GM23248 (cell line): ENCODE measurements at regions not wholly inside any gene's neighbourhood (a gene's known extent, or its start where the extent isn't known, plus 50 kb on each side); places are given as distances from the start of the nearest gene placed in this dataset.
A peak's percentile ranks its signal among the peaks of the same experiment; 100 is the strongest.
"Not testable (repeated sequence)": the region's sequence is repeated elsewhere in the genome, so short reads cannot be mapped to it uniquely, and the experiment has no call there.

Source experiments
- DNase-seq: peaks from one replicate; pipeline ENCODE4 v3.0.0-alpha.2; 2015
- H2AFZ ChIP-seq: fragments of 200-600 bp; sonication (generic); 2 replicates; pipeline ENCODE4 v1.6.1; 2016; ENCODE audit warnings: antibody characterized with exemption
- H3F3A ChIP-seq: fragments of 200-600 bp; sonication (generic); 2 replicates; pipeline ENCODE4 v1.6.1; 2016; ENCODE audit warnings: mild to moderate bottlenecking, antibody characterized with exemption, mixed run types; ENCODE audit not compliant: insufficient read depth
- H3K27ac ChIP-seq: fragments of 200-600 bp; sonication (generic); 2 replicates; pipeline ENCODE4 v1.5.1; 2016; ENCODE audit warnings: mild to moderate bottlenecking
- H3K27me3 ChIP-seq: fragments of 200-600 bp; sonication (generic); replicated peaks from 2 replicates; pipeline ENCODE4 v1.6.1; 2016; ENCODE audit warnings: mild to moderate bottlenecking; ENCODE audit not compliant: insufficient read depth
- H3K36me3 ChIP-seq: fragments of 200-600 bp; sonication (generic); 2 replicates; pipeline ENCODE4 v1.6.1; 2016; ENCODE audit warnings: low read depth, mild to moderate bottlenecking
- H3K4me1 ChIP-seq: fragments of 200-600 bp; sonication (generic); 2 replicates; pipeline ENCODE4 v1.6.1; 2016; ENCODE audit warnings: mild to moderate bottlenecking; ENCODE audit not compliant: insufficient read depth
- H3K4me2 ChIP-seq: fragments of 200-600 bp; sonication (generic); one replicate; pipeline ENCODE4 v1.6.1; 2016; ENCODE audit warnings: mild to moderate bottlenecking; ENCODE audit not compliant: unreplicated experiment
- H3K4me3 ChIP-seq: fragments of 200-600 bp; sonication (generic); 2 replicates; pipeline ENCODE4 v1.5.1; 2016; ENCODE audit warnings: mild to moderate bottlenecking
- H3K79me2 ChIP-seq: fragments of 200-600 bp; sonication (generic); 2 replicates; pipeline ENCODE4 v1.6.1; 2016; ENCODE audit warnings: mild to moderate bottlenecking; ENCODE audit not compliant: insufficient read depth
- H3K9ac ChIP-seq: fragments of 200-600 bp; sonication (generic); 2 replicates; pipeline ENCODE4 v1.6.1; 2016; ENCODE audit warnings: mild to moderate bottlenecking
- H3K9me2 ChIP-seq: fragments of 200-600 bp; sonication (generic); 2 replicates; pipeline ENCODE4 v1.6.1; 2016; ENCODE audit warnings: mixed run types, mild to moderate bottlenecking, moderate library complexity; ENCODE audit not compliant: insufficient read depth
- H3K9me3 ChIP-seq: fragments of 200-600 bp; sonication (generic); one replicate; pipeline ENCODE4 v1.6.1; 2017; ENCODE audit warnings: low read depth
- H4K20me1 ChIP-seq: fragments of 200-600 bp; sonication (generic); 2 replicates; pipeline ENCODE4 v1.6.0; 2016; ENCODE audit not compliant: insufficient read depth
- EZH2 ChIP-seq: fragments of 200-600 bp; sonication (generic); IDR thresholded peaks from 2 replicates; pipeline ENCODE4 v1.6.1; 2018; ENCODE audit warnings: antibody characterized with exemption, mild to moderate bottlenecking; ENCODE audit not compliant: insufficient read depth, poor library complexity, severe bottlenecking
- EZH2phosphoT487 ChIP-seq: fragments of 200-600 bp; sonication (generic); IDR thresholded peaks from 2 replicates; pipeline ENCODE4 v1.6.1; 2018; ENCODE audit warnings: antibody characterized with exemption, moderate library complexity, mild to moderate bottlenecking, low read depth; ENCODE audit not compliant: insufficient read depth
- WGBS, 2 experiments: methylation state at CpG; one replicate each; pipeline ENCODE4 v1.1.6; 2015 to 2017; ENCODE audit warnings: low lambda C conversion rate in 2 of 2, low coverage in 1 of 2; ENCODE audit errors: missing lambda C conversion rate in 2 of 2; 5-methylcytosine and 5-hydroxymethylcytosine counted together
- in situ Hi-C: fragments of 300-500 bp; cut with MboI; formaldehyde crosslinking; loops from 2 replicates; pipeline ENCODE4 v1.15.0; 2020

GRCh38 chr6:25157842-25158241 is 121.3 kb upstream of the CARMIL1 start:
- H3K4me3 ChIP-seq: no peak overlapping the region
- no peaks in the 10 kb centered on the region for H4K20me1 ChIP-seq
- H3K79me2 ChIP-seq: no peaks in the 10 kb centered on the region
- H3F3A ChIP-seq: no peaks in the 10 kb centered on the region
- WGBS, 2 experiments: 79 to 82% methylated on average over 5 of the region's 5 CpGs
- H3K4me1 ChIP-seq: peaks cover 5% of the 10 kb centered on the region; the same call in 1 of the 2 replicates
- H3K4me2 ChIP-seq: no peak overlapping the region
- H3K9ac ChIP-seq: no peak overlapping the region
- no peaks in the 10 kb centered on the region for H3K36me3 ChIP-seq
- H3K27ac ChIP-seq: no peak overlapping the region
- no peaks in the 10 kb centered on the region for H3K9me2 ChIP-seq
- no peak for DNase-seq
- TF ChIP-seq EZH2phosphoT487 (no peak), EZH2 (no peak)
- H2AFZ ChIP-seq: no peak overlapping the region
- no peaks in the 10 kb centered on the region for H3K27me3 ChIP-seq
- no peaks in the 10 kb centered on the region for H3K9me3 ChIP-seq
- in situ Hi-C loops: no loop called here

- H3K36me3 ChIP-seq, in situ Hi-C loops, H3F3A ChIP-seq, H4K20me1 ChIP-seq, DNase-seq, H2AFZ ChIP-seq, H3K9me3 ChIP-seq, H3K4me2 ChIP-seq, H3K27ac ChIP-seq, H3K9ac ChIP-seq, H3K79me2 ChIP-seq, H3K27me3 ChIP-seq, H3K9me2 ChIP-seq, H3K4me1 ChIP-seq, H3K4me3 ChIP-seq: not testable (repeated sequence)
Measured at GRCh38 chr6:25160134-25160533, 119.0 kb upstream of the CARMIL1 start.

- in situ Hi-C loops: no loop called here
- H3F3A ChIP-seq: peaks cover 15% of the 10 kb centered on the region; the same call in 1 of the 2 replicates
- H3K9me2 ChIP-seq: no peaks in the 10 kb centered on the region
- H3K27me3 ChIP-seq: no peaks in the 10 kb centered on the region
- DNase-seq: no peak
- no peak overlapping the region for H2AFZ ChIP-seq
- no peaks in the 10 kb centered on the region for H3K79me2 ChIP-seq
- no peaks in the 10 kb centered on the region for H3K9me3 ChIP-seq
- H4K20me1 ChIP-seq: no peaks in the 10 kb centered on the region
- 97 to 98% methylated on average over 7 of the region's 7 CpGs for WGBS, 2 experiments
- H3K9ac ChIP-seq: no peak overlapping the region
- TF ChIP-seq EZH2 (no peak), EZH2phosphoT487 (no peak)
- H3K4me1 ChIP-seq: peaks cover 20% of the 10 kb centered on the region
- no peak overlapping the region for H3K4me2 ChIP-seq
- no peaks in the 10 kb centered on the region for H3K36me3 ChIP-seq
- H3K27ac ChIP-seq: no peak overlapping the region
- no peak overlapping the region for H3K4me3 ChIP-seq
Measured at GRCh38 chr6:25165177-25165576, 114.0 kb upstream of the CARMIL1 start.

- Histone ChIP-seq H2AFZ (0 out of 2 replicates have a peak overlapping the region, but pooled peaks have one; percentile 25), H3K4me3 (no peak overlapping the region), H3K27me3 (no peaks in the 10 kb centered on the region), H3K9me2 (no peaks in the 10 kb centered on the region), H3K9ac (no peak overlapping the region), H3K9me3 (no peaks in the 10 kb centered on the region), H3K79me2 (no peaks in the 10 kb centered on the region), H3K4me2 (peak overlapping the region; percentile 34), H3F3A (peaks cover 17% of the 10 kb centered on the region; the same call in 1 of the 2 replicates), H3K4me1 (peaks cover 26% of the 10 kb centered on the region), H4K20me1 (no peaks in the 10 kb centered on the region), H3K36me3 (no peaks in the 10 kb centered on the region), H3K27ac (no peak overlapping the region)
- no peak for DNase-seq
- WGBS, 2 experiments: 97 to 100% methylated on average over 1 of the region's 1 CpG
- in situ Hi-C loops: no loop called here
- no peak for TF ChIP-seq EZH2phosphoT487
- no peak for TF ChIP-seq EZH2
Measured at GRCh38 chr6:25165800-25166199, 113.4 kb upstream of the CARMIL1 start.
